ENCODE measurements at regions not wholly inside any gene's neighbourhood (a gene's known extent, or its start where the extent isn't known, plus 50 kb on each side); places are given as distances from the start of the nearest gene placed in this dataset.

- DNase-seq (ENCODE audit: low read depth), result no peak
Measured at GRCh38 chr20:20881808-20882207, 169.4 kb upstream of the RALGAPA2 start.

- no peak for DNase-seq (ENCODE audit: low read depth)
Measured at GRCh38 chr20:20877079-20877478, 164.6 kb upstream of the RALGAPA2 start.

- no peak for DNase-seq (ENCODE audit: low read depth)
Measured at GRCh38 chr20:20875716-20876115, 163.3 kb upstream of the RALGAPA2 start.

DNA sequence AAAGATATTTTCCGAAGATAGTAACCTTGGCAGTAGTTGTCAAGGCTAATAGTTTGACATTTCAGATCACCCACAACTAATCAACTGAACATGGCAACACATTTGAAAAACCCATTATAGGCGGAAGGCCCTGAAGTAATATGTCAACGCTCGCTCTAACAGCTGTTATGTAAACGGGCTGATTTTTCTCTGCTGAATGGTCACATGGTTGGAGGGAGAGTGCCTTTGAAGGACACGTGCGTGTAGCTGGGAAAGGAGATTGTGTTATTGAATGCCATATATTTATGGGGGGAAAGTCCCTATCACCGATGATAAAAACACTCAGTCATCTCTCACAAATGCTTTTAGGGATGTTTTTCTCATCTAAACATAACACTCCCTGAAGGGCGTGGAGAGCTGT, 160.0 kb upstream of the RALGAPA2 start:
- no peak for DNase-seq (ENCODE audit: low read depth)

DNA sequence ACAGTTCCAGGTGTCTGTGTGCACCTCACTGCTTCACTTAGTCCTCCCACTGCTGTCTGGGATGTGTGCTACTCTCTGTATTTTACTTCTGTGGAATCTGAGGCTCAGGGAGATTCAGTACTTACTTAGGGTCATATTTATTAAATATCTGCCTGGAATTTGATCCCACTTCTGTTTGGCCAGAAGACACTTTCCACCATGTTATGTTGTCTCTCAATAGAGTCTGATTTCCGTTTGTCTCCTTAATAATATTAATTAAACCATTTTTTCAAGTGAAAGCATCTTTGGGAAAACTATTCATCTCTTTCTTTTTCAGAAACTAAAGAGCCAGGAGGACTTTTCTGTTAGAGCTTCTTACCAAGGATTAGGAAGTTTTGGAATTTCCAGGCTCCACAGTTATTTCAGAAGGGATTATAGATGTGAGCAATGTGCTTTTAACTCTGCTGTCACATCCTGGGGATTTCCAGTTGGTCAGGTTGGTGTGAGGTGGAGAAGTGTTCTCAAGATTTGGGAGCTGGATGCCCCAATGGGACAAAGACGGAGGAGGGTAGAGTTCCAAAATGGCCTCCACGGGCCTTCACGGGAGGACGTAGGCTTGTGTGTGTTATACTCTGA, 156.8 kb upstream of the RALGAPA2 start:
- no peak for DNase-seq (ENCODE audit: low read depth)

DNA sequence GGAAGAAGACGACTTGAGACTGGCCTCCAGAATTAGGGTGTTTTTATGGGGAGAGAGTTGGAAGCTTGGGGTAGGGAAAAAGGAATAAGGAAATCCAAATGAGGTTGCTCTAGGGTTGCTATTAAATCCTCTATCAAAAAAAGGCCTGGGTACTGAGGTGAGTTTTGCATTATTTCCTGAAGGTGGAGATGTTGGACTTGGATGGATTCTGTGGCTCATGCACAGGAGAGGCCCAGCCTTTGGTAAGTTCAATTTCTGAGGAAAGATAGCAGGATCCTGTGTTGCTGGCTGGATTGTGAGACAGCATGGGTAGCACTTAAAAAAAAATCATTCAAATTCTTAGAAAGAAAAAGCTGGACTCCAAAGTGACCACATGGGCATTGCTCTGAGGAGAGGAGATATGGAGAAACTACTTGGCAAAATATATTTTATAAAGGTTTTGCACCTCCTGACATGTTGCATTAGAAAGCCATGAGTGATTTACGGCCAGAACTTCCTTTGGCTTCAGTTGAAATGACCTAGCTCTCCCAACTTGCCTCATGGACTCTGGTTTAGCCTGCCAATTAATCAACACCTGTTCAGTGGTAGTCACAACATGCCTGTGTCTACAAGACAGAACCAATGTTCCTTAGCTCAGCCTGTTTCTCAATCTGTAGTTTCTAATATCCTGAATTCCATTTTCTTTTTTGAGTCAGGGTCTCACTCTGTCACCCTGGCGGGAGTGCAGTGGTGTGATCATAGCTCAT, 152.1 kb upstream of the RALGAPA2 start:
- DNase-seq (ENCODE audit: low read depth), result no peak

DNA sequence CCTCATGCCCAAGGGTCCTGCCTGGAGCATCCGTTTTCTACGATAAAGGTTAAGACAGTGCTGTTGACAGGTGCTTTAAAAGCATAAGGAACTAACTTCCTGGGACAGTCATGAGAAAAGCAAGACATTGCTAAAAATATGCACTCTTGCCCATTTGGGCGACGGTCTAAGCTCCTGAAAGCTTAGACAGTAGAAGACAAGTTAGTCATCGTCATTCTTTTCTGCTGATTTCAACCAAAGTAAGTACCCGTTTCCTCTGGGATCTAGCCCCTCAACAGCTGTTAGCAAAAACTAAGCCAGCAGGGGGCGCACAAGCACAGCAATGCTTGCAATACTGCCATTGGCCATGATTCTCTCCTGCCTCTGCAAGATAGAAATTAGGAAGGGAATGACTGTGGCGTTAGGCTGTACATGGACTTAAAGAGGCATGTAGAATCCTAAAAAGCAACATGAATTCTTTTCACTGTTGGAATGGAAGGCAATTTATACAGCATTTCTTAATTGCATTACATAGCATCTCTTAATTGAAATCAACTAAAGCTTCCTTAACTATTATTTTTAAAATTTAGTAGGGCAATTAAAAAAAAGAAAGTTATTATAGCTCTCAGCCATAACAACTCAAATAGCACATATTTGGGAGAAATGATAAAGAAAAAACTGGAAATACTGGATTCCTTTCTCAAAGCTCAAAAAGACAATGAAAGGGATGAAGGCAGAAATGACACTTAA, 147.8 kb upstream of the RALGAPA2 start:
- peak; percentile 46 for DNase-seq (ENCODE audit: low read depth)

- no peak for DNase-seq (ENCODE audit: low read depth)
Measured at GRCh38 chr20:20859510-20859909, 147.1 kb upstream of the RALGAPA2 start.

DNA sequence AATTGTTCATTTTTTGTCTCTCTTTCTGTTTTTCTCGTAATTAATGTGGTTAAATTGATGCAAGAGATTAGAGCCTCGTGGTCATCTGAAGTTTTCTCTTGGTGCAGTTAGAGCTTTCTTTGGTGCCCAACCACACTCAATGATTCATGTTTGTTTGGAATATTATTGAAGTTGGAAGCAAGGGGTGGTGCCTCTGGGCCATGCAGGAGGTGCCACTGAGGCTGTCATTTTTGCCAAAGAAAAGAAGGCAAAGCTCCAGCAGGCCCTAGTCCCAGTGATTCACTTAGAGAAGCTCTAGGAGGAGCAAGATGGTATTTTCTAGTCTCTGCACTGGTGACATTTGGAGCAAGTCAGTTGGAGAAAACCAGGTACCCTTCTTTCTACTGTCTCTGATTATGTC, 144.5 kb upstream of the RALGAPA2 start:
- DNase-seq (ENCODE audit: low read depth), result no peak

- DNase-seq (ENCODE audit: low read depth), result no peak
Measured at GRCh38 chr20:20856306-20856705, 143.9 kb upstream of the RALGAPA2 start.

DNA sequence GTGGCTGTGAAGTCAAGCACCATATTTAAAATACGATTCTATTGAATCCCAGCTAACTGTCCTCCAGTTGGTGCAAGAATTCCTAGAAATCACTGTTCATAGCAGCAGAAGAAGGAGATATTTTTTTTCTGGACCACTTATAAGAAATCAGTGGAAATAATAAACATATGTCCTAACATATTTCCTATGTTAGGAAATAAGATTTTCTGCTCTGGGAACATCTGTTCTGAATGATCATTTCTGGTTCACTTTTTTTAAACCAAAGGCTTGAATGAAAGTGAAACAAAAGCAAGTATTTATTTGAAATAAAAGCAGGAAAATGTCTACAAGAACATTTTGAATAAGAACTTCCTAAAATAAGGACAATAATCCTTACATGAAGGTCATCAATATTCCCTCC, 138.9 kb upstream of the RALGAPA2 start:
- no peak for DNase-seq (ENCODE audit: low read depth)

GRCh38 chr20:20850407-20850806, 138.0 kb upstream of the RALGAPA2 start:
- DNase-seq (ENCODE audit: low read depth), result no peak

DNA sequence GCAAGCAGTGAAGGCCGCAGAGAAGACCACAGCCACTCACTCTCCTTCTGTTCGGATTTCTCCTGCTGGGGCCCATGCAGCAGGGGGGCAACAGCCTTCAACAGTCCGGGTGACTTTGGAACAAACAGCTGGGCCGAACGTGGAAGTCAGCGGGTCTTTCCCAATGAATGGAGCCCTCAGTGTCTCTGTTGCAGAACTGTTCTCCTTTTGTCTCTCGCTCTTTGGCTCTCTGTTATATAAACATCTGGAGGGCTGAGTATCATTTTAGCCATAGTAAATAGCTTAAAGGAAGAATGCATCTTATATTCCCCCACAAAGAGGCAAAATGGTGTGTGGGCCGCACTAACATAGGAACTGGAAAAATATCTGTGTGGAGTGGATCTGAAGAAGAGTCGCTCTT, 136.7 kb upstream of the RALGAPA2 start:
- no peak for DNase-seq (ENCODE audit: low read depth)

GRCh38 chr20:20847814-20848213, 135.4 kb upstream of the RALGAPA2 start:
- DNase-seq (ENCODE audit: low read depth), result no peak

- no peak for DNase-seq (ENCODE audit: low read depth)
Measured at GRCh38 chr20:20843982-20844381, 131.5 kb upstream of the RALGAPA2 start.

DNA sequence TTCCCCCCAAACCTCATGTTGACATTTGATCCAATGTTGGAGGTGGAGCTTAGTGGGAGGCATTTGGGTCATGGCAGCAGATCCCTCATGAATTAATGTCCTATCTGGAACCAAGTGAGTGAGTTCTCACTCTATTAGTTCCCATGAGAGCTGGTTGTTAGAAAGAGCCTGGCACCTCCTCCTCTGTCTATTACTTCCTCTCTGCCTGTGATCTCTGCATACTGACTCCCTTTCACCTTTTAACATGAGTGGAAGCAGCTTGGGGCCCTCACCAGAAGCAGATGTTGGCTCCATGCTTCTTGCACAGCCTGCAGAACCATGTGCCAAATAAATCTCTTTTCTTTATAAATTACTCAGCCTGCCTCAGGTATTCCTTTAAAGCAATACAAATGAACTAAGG, 127.3 kb upstream of the RALGAPA2 start:
- DNase-seq (ENCODE audit: low read depth), result no peak

DNA sequence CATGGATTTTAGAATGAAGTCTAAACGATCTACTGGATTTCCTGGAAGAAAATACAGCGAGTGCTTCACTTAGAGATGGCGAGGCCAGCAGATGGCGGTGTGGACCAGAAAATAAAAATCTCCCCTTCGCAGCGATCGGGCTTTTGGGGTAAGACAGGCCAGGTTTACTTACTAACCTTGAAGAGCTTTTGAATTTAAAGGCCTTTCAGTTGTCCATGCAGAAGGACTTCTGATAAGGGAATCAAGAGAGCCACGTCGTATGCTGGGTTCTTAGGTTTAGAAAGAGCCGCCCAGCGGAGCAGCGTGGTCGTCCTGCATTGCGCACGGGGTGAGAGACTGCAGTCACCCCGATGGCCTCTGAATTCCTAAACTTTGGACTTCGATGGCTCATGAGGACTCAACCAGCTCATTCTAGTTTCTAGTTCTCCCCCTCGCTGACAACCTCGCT, 125.2 kb upstream of the RALGAPA2 start:
- no peak for DNase-seq (ENCODE audit: low read depth)

GRCh38 chr20:20836836-20837235, 124.4 kb upstream of the RALGAPA2 start:
- no peak for DNase-seq (ENCODE audit: low read depth)

- no peak for DNase-seq (ENCODE audit: low read depth)
Measured at GRCh38 chr20:20835897-20836296, 123.5 kb upstream of the RALGAPA2 start.

- DNase-seq (ENCODE audit: low read depth), result no peak
Measured at GRCh38 chr20:20834008-20834407, 121.6 kb upstream of the RALGAPA2 start.

DNA sequence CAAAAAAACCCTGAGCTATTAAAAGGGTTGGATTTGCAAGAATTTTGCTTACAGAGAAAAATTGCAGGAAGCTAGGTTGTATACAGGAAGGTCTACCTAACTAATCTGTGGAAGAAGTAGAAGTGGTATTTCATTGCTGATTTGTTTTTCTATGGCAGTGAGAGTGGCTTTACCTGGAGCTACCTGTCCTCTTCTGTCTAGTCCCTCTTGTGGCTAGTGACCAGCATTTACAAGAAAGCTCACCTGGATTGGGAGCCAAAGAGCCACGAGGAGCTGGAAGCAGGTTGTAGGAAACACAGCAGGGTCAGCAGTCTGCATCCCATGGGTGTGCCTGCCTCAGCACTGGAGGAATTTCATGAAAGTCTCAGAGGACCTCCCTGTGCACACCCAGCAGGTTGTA, 120.3 kb upstream of the RALGAPA2 start:
- no peak for DNase-seq (ENCODE audit: low read depth)

GRCh38 chr20:20831794-20832193, 119.3 kb upstream of the RALGAPA2 start:
- DNase-seq (ENCODE audit: low read depth), result no peak

GRCh38 chr20:20829681-20830080, 117.2 kb upstream of the RALGAPA2 start:
- no peak for DNase-seq (ENCODE audit: low read depth)

Measured in T-helper 22 cell (primary cell).